Activated CD4-positive, alpha-beta T cell treated with anti-CD3 and anti-CD28 coated beads, Interleukin-2, amount 10 ng/mL, durations not matched to agents 24 days and 14 days (primary cell): ENCODE measurements at regions not wholly inside any gene's neighbourhood (a gene's known extent, or its start where the extent isn't known, plus 50 kb on each side); places are given as distances from the start of the nearest gene placed in this dataset.

ENCODE experiments used
- DNase-seq: peaks from one replicate; pipeline ENCODE4 v3.0.0; 2022
- H3K27ac Mint-ChIP-seq: one replicate; pipeline ENCODE4 v1.8.0; 2022; ENCODE audit warnings: mild to moderate bottlenecking, mixed read lengths
- H3K27me3 Mint-ChIP-seq: one replicate; pipeline ENCODE4 v1.8.0; 2022; ENCODE audit warnings: mixed read lengths
- H3K36me3 Mint-ChIP-seq: one replicate; pipeline ENCODE4 v1.8.0; 2022; ENCODE audit warnings: low read depth, mild to moderate bottlenecking, mixed read lengths
- H3K4me1 Mint-ChIP-seq: one replicate; pipeline ENCODE4 v1.8.0; 2021; ENCODE audit warnings: mixed read lengths
- H3K4me3 Mint-ChIP-seq: one replicate; pipeline ENCODE4 v1.8.0; 2022; ENCODE audit warnings: mild to moderate bottlenecking, moderate library complexity, mixed read lengths
- H3K9me3 Mint-ChIP-seq: one replicate; pipeline ENCODE4 v1.8.0; 2021; ENCODE audit warnings: mixed read lengths
- intact Hi-C: fragments of 100-400 bp; cut with micrococcal nuclease; formaldehyde crosslinking; loops from one replicate; pipeline ENCODE4 v1.15.1; 2023

DNA sequence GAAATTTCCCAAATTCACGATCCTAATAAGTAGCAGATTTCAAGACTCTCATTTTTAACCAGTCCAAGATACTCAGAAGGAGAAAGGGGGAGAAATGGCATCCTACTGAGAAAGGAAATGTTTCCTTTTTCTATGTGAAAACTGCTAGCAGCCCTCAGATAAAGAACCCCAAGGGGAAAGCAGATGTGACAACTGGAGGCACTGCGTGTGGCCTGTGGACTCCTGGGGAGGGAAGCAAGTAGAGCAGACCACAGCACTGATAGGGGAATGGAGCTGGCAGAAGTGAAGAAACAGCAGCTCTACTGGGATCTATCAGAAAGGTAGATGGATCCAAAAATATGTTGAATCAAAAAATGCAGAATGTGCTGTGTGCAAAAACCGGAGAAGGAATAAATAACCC lies 239.7 kb upstream of the API5 start:
- intact Hi-C loops: no loop called here

GRCh38 chr11:43072911-43073310 lies 238.9 kb upstream of the API5 start:
- peaks cover 2% of the 10 kb centered on the region for H3K27me3 Mint-ChIP-seq
- H3K9me3 Mint-ChIP-seq: peaks cover 5% of the 10 kb centered on the region
- no peak overlapping the region for H3K4me3 Mint-ChIP-seq
- intact Hi-C loops: no loop called here
- no peak for DNase-seq
- no peaks in the 10 kb centered on the region for H3K36me3 Mint-ChIP-seq
- H3K4me1 Mint-ChIP-seq: no peaks in the 10 kb centered on the region
- H3K27ac Mint-ChIP-seq: no peak overlapping the region

More for the DNA sequence above, 239.7 kb upstream of the API5 start:
- peaks cover 2% of the 10 kb centered on the region for H3K27me3 Mint-ChIP-seq
- no peaks in the 10 kb centered on the region for H3K4me1 Mint-ChIP-seq
- H3K36me3 Mint-ChIP-seq: no peaks in the 10 kb centered on the region
- H3K9me3 Mint-ChIP-seq: peaks cover 5% of the 10 kb centered on the region
- no peak for DNase-seq
- no peak overlapping the region for H3K27ac Mint-ChIP-seq
- no peak overlapping the region for H3K4me3 Mint-ChIP-seq

DNA sequence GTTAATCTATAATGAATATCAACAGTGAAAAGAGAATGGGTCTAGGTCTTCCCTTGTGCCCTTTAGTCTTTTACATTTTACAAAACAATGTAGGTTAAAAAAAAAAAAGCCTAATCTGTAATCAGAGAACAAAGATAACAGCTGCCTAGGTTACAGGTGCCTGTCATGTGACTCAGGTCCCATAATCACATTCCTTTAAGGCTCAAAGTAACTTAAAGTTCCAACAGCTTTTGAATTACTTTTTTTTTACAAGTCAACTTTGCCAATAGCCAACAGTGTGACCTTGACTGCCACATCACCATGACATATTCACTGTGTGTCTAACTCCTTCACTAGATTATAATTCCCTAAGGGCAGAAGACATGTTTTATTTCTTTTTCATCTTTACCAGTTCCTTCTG lies 237.0 kb upstream of the API5 start:
- Mint-ChIP-seq H3K4me3 (no peak overlapping the region), H3K27ac (no peak overlapping the region), H3K36me3 (no peaks in the 10 kb centered on the region)

GRCh38 chr11:43101113-43101512 lies 210.7 kb upstream of the API5 start:
- Mint-ChIP-seq H3K27me3 (no peaks in the 10 kb centered on the region), H3K9me3 (peaks cover 9% of the 10 kb centered on the region), H3K27ac (no peak overlapping the region), H3K36me3 (no peaks in the 10 kb centered on the region), H3K4me1 (no peaks in the 10 kb centered on the region), H3K4me3 (no peak overlapping the region)
- no peak for DNase-seq
- intact Hi-C loops: no loop called here

More for the DNA sequence above, 237.0 kb upstream of the API5 start:
- DNase-seq: no peak
- intact Hi-C loops: no loop called here
- H3K9me3 Mint-ChIP-seq: peaks cover 5% of the 10 kb centered on the region
- H3K4me1 Mint-ChIP-seq: no peaks in the 10 kb centered on the region
- peaks cover 2% of the 10 kb centered on the region for H3K27me3 Mint-ChIP-seq

DNA sequence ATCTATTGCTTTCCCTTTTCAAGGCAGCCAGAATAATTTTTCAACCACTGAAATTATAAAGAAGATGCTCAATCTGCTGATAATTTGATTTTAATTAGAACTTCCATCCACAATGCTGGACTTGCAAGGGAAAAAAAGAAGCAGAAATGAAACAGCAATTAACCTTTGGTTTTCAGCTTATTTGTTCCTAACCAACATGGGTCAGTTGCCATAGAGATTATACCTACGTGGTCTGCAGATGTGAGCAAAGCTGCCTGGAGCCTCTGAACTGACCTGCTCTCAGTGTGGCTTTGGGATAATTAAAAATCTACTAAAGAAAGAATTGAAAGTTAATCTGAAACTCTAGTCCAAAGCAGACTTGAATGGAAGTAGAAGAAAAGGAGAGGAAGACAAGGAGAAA lies 195.7 kb upstream of the API5 start:
- Mint-ChIP-seq H3K4me3 (no peak overlapping the region), H3K4me1 (no peaks in the 10 kb centered on the region), H3K27me3 (no peaks in the 10 kb centered on the region), H3K36me3 (no peaks in the 10 kb centered on the region), H3K27ac (no peak overlapping the region), H3K9me3 (peaks cover 3% of the 10 kb centered on the region)
- intact Hi-C loops: no loop called here
- no peak for DNase-seq

DNA sequence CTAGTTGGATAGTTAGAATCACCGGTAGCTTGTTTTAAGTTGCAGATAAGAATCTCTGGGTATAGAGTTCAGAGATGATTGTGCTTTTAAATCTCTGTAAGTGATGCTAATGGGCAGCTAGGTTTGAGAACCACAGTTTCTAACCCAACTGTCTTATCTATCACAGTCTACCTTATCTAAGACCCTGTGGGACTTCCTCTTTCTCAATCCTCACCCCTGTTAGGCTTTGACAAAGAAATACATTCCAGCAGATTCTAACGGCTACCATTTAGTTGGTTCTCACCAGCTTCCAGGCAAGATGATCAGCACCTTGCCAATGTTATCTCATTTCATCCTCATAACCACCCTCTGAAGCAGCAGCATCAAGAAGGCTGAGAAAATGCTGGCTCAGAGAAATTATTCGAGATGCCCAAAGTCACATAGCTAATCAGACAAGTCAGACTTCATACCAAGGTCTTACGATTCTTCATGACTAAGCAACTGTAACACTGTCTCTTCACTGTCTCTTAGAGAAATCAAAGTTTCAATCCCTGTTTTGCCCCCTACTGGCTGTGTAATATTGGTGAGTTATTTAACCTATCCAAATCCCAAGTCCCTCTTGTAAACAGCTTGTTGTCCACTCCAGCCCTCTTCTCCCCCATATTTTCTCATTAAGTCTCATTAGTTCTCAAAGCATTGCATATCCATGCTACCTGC lies 192.4 kb upstream of the API5 start:
- Mint-ChIP-seq H3K27ac (no peak overlapping the region), H3K9me3 (peaks cover 3% of the 10 kb centered on the region), H3K4me3 (no peak overlapping the region), H3K36me3 (no peaks in the 10 kb centered on the region), H3K4me1 (no peaks in the 10 kb centered on the region), H3K27me3 (no peaks in the 10 kb centered on the region)
- DNase-seq: no peak
- intact Hi-C loops: no loop called here

DNA sequence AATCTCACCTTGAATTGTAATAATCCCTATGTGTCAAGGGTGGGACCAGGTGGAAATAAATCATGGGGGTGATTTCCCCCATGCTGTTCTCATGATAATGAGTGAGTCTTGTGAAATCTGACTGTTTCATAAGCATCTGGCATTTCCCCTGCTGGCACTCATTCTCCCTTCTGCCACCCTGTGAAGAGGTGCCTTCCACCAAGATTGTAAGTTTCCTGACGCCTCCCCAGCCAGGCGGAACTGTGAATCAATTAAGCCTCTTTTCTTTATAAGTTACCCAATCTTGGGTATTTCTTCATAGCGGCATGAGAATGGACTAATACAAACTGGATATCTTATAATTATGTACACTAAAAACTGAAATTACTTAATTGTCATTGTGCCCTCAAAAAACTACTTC lies 189.2 kb upstream of the API5 start:
- intact Hi-C loops: loop anchor here (10.0 kb wide), 1 partner anchor 162 kb away; no protein-coding TSS in a partner anchor
- H3K4me1 Mint-ChIP-seq: no peaks in the 10 kb centered on the region
- H3K9me3 Mint-ChIP-seq: peaks cover 8% of the 10 kb centered on the region
- H3K4me3 Mint-ChIP-seq: no peak overlapping the region
- no peak overlapping the region for H3K27ac Mint-ChIP-seq
- no peaks in the 10 kb centered on the region for H3K27me3 Mint-ChIP-seq
- no peak for DNase-seq
- H3K36me3 Mint-ChIP-seq: no peaks in the 10 kb centered on the region

- intact Hi-C loops: loop anchor here (10.0 kb wide), 1 partner anchor 161 kb away; no protein-coding TSS in a partner anchor
- H3K4me3 Mint-ChIP-seq: no peak overlapping the region
- H3K9me3 Mint-ChIP-seq: peaks cover 5% of the 10 kb centered on the region
- H3K4me1 Mint-ChIP-seq: no peaks in the 10 kb centered on the region
- no peaks in the 10 kb centered on the region for H3K36me3 Mint-ChIP-seq
- no peak for DNase-seq
- H3K27me3 Mint-ChIP-seq: no peaks in the 10 kb centered on the region
- no peak overlapping the region for H3K27ac Mint-ChIP-seq
Measured at GRCh38 chr11:43123443-43123842, 188.4 kb upstream of the API5 start.

DNA sequence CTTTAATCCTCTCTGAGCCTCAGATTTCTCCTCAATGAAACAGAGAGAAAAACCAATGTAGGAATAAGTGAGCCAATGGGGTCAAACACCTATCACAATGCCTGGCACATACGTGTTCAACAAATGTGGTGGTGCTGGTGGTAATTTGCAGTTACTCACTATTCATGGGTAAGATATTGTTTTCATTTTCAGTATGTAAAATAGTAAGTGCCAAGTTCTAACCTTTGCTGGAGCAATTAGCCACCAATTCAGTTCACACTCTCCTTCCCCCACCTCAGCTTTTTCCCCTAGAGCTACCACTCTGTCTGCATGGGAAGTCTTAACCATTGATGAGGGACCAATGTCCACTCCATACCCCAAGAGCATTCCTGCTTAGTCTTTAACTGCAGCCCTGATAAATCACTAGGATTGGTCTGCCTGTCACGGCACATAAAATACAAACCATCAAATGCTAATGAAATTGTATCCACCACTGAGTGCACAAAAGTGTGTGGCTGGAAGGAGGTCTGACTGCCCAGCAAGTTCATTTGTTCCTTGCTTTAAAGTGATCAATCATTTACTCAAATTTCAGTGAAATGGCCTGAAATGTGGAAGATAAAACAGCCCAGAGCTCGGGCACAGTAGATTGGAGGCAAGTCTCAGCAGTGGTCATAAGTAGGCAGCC lies 187.4 kb upstream of the API5 start:
- no peaks in the 10 kb centered on the region for H3K4me1 Mint-ChIP-seq
- no peaks in the 10 kb centered on the region for H3K36me3 Mint-ChIP-seq
- H3K27me3 Mint-ChIP-seq: no peaks in the 10 kb centered on the region
- DNase-seq: no peak
- peaks cover 5% of the 10 kb centered on the region for H3K9me3 Mint-ChIP-seq
- H3K4me3 Mint-ChIP-seq: no peak overlapping the region
- intact Hi-C loops: loop anchor here (10.0 kb wide), 1 partner anchor 160 kb away; no protein-coding TSS in a partner anchor
- no peak overlapping the region for H3K27ac Mint-ChIP-seq

GRCh38 chr11:43129329-43129728 lies 182.5 kb upstream of the API5 start:
- Mint-ChIP-seq H3K36me3 (no peaks in the 10 kb centered on the region), H3K27ac (no peak overlapping the region), H3K4me1 (no peaks in the 10 kb centered on the region), H3K4me3 (no peak overlapping the region), H3K9me3 (peaks cover 5% of the 10 kb centered on the region), H3K27me3 (no peaks in the 10 kb centered on the region)
- intact Hi-C loops: loop anchor here (10.0 kb wide), 1 partner anchor 155 kb away; no protein-coding TSS in a partner anchor
- no peak for DNase-seq

DNA sequence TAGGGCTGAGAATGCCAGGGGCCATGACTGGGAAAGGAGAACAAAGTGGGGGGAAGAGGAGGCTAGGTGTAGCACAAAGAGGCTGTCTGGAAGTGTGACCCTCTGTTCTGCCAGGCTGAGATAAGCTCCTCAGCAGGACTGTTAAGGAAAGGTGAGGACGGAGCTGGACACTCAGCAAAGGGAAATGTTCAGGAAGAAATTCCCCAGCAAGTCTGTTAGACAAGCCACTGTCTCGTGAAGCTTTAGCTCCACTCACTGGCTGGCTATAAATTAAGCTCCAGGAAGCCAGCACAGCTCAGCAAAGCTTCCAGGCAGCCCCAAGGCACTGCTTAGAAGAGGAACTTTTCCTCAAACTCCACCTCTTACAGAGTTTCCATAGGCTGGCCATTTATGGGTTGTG lies 181.2 kb upstream of the API5 start:
- Mint-ChIP-seq H3K36me3 (no peaks in the 10 kb centered on the region), H3K9me3 (peaks cover 5% of the 10 kb centered on the region), H3K27ac (no peak overlapping the region), H3K4me3 (no peak overlapping the region), H3K4me1 (no peaks in the 10 kb centered on the region), H3K27me3 (no peaks in the 10 kb centered on the region)
- intact Hi-C loops: no loop called here
- DNase-seq: no peak

- no peak overlapping the region for H3K4me3 Mint-ChIP-seq
- no peaks in the 10 kb centered on the region for H3K27me3 Mint-ChIP-seq
- DNase-seq: no peak
- H3K36me3 Mint-ChIP-seq: no peaks in the 10 kb centered on the region
- no peaks in the 10 kb centered on the region for H3K4me1 Mint-ChIP-seq
- no peaks in the 10 kb centered on the region for H3K9me3 Mint-ChIP-seq
- H3K27ac Mint-ChIP-seq: no peak overlapping the region
- intact Hi-C loops: no loop called here
Measured at GRCh38 chr11:43135966-43136534, 175.7 kb upstream of the API5 start.

DNA sequence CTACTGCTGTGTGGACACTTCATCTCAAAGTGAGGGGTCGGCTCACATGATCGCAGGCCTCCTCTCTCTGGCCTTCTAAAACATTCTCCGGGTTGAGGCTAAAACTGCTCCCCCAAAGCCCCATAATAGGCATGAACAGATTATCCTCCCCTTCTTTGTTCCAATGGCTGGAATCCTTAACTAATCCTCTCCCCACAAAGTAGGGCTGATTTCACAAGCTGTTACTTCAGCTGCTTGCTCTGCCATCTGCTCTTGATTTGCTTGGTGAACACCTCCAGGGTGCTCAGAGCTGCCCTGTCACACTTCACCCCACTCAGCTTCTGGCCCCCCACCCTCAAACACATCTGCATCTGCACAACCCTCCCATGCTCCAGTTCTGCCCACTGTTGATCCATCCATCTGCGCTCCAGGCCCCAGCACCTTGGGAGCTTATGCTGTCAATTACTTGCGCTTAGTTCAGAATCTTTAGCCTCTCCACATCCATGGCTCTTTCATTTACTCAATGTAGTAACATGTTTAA lies 173.1 kb upstream of the API5 start:
- intact Hi-C loops: no loop called here
- H3K27ac Mint-ChIP-seq: no peak overlapping the region

DNA sequence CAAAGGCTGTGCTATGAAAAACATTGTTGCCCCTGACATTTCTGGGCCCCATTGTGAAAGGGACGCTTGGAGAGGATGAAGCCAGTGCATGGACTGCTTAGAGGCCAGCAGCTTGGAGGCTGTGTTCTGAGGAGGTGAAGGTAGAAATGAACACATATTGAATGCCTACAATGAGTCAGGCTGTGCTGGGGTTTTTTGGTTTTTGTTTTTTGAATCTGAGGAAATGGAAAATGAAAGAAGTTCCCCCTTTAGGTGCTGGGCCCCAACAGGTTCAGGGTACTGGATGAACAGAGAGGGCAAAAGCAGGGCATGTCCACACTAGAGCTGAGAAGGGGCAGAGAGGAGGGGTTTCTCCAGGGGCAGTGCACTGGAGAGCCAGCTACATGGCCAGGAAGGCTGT lies 166.1 kb upstream of the API5 start:
- intact Hi-C loops: no loop called here
- Mint-ChIP-seq H3K4me3 (peak overlapping the region; percentile 20), H3K27ac (peak overlapping the region; percentile 69), H3K27me3 (no peaks in the 10 kb centered on the region), H3K36me3 (no peaks in the 10 kb centered on the region), H3K9me3 (peaks cover 10% of the 10 kb centered on the region), H3K4me1 (peaks cover 12% of the 10 kb centered on the region)
- DNase-seq: peak; percentile 65

More for the DNA sequence above, 173.1 kb upstream of the API5 start:
- Mint-ChIP-seq H3K4me3 (no peak overlapping the region), H3K9me3 (peaks cover 5% of the 10 kb centered on the region), H3K36me3 (no peaks in the 10 kb centered on the region), H3K27me3 (no peaks in the 10 kb centered on the region), H3K4me1 (no peaks in the 10 kb centered on the region)
- DNase-seq: no peak
